ENCODE measurements at regions not wholly inside any gene's neighbourhood (a gene's known extent, or its start where the extent isn't known, plus 50 kb on each side); places are given as distances from the start of the nearest gene placed in this dataset.
"Not testable (repeated sequence)": the region's sequence is repeated elsewhere in the genome, so short reads cannot be mapped to it uniquely, and the experiment has no call there.

DNA sequence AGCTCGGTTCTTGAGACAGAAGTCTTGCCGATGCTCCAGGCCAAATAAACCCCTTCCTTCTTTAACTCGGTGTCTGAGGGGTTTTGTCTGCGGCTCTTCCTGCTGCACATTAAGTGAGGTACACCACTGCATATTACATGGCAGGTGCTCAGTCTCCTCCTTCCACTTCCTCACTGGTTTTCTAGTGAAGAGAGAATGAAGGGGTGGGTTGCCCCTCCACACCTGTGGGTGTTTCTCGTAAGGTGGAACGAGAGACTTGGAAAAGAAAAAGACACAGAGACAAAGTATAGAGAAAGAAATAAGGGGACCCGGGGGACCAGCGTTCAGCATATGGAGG, 138.0 kb downstream of the OR2B2 start:
- peaks cover 13% of the 10 kb centered on the region for H3K4me1 Mint-ChIP-seq
- not testable (repeated sequence) for H3K4me3 Mint-ChIP-seq; H3K36me3 Mint-ChIP-seq; ATAC-seq; H3K27ac Mint-ChIP-seq; DNase-seq (ENCODE audit: low spot score in 2 of 2); H3K9me3 Mint-ChIP-seq

GRCh38 chr6:27773542-27774263, 138.5 kb downstream of the OR2B2 start:
- not testable (repeated sequence) for DNase-seq (ENCODE audit: low spot score in 2 of 2); H3K36me3 Mint-ChIP-seq; H3K9me3 Mint-ChIP-seq; H3K27ac Mint-ChIP-seq; ATAC-seq; H3K4me3 Mint-ChIP-seq
- peaks cover 13% of the 10 kb centered on the region for H3K4me1 Mint-ChIP-seq

GRCh38 chr6:27772261-27773001, 139.8 kb downstream of the OR2B2 start:
- Mint-ChIP-seq H3K9me3 (no peaks in the 10 kb centered on the region), H3K36me3 (peaks cover 3% of the 10 kb centered on the region), H3K4me1 (peaks cover 10% of the 10 kb centered on the region), H3K27ac (no peak overlapping the region), H3K4me3 (peak overlapping the region; percentile 23)
- peak; percentile 82 to 91 for DNase-seq (ENCODE audit: low spot score in 2 of 2)
- ATAC-seq, result peak; percentile 97

GRCh38 chr6:27771235-27771634, 141.0 kb downstream of the OR2B2 start:
- H3K36me3 Mint-ChIP-seq, result no peaks in the 10 kb centered on the region
- no peak for ATAC-seq
- peaks cover 8% of the 10 kb centered on the region for H3K4me1 Mint-ChIP-seq
- no peak overlapping the region for H3K4me3 Mint-ChIP-seq
- H3K9me3 Mint-ChIP-seq, result no peaks in the 10 kb centered on the region
- DNase-seq (ENCODE audit: low spot score in 2 of 2), result no peak
- H3K27ac Mint-ChIP-seq, result no peak overlapping the region

DNA sequence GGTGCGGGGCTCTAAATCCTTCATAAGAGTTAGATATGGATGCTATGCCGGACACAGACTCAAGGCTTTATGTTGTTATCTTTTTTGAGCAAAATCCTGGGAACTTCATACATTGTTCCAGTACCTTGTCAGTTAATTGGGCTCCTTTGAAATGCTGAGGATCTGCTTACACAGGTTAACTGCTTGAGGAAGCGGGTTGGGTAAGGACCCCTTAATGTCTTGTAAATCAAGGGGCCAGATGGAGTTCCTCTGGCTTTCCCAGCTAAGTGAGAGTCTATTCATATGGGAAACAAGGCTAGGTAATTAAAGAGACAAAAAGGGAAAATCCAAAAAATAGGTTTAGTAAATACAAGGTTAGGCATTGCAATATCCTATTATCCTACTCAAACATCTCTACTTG, 141.5 kb downstream of the OR2B2 start:
- ATAC-seq (no peak), DNase-seq (ENCODE audit: low spot score in 2 of 2) (no peak)
- H3K36me3 Mint-ChIP-seq, result no peaks in the 10 kb centered on the region
- H3K4me3 Mint-ChIP-seq, result no peak overlapping the region
- H3K9me3 Mint-ChIP-seq, result no peaks in the 10 kb centered on the region
- H3K27ac Mint-ChIP-seq, result no peak overlapping the region
- peaks cover 8% of the 10 kb centered on the region for H3K4me1 Mint-ChIP-seq

- no peaks in the 10 kb centered on the region for H3K36me3 Mint-ChIP-seq
- DNase-seq (ENCODE audit: low spot score in 2 of 2) (no peak), ATAC-seq (no peak)
- no peak overlapping the region for H3K4me3 Mint-ChIP-seq
- H3K4me1 Mint-ChIP-seq, result peaks cover 8% of the 10 kb centered on the region
- no peaks in the 10 kb centered on the region for H3K9me3 Mint-ChIP-seq
- H3K27ac Mint-ChIP-seq, result no peak overlapping the region
Measured at GRCh38 chr6:27768556-27768955, 143.6 kb downstream of the OR2B2 start.

- Mint-ChIP-seq H3K4me1 (peaks cover 8% of the 10 kb centered on the region), H3K36me3 (no peaks in the 10 kb centered on the region), H3K4me3 (no peak overlapping the region), H3K27ac (no peak overlapping the region), H3K9me3 (no peaks in the 10 kb centered on the region)
- ATAC-seq, result no peak
- DNase-seq (ENCODE audit: low spot score in 2 of 2), result no peak
Measured at GRCh38 chr6:27767851-27768250, 144.3 kb downstream of the OR2B2 start.

- DNase-seq (ENCODE audit: low spot score in 2 of 2) (no peak), ATAC-seq (no peak)
- Mint-ChIP-seq H3K9me3 (no peaks in the 10 kb centered on the region), H3K36me3 (no peaks in the 10 kb centered on the region), H3K27ac (no peak overlapping the region), H3K4me3 (no peak overlapping the region), H3K4me1 (peaks cover 2% of the 10 kb centered on the region)
Measured at GRCh38 chr6:27766405-27766804, 145.8 kb downstream of the OR2B2 start.

GRCh38 chr6:27765028-27765590, 147.1 kb downstream of the OR2B2 start:
- H3K4me3 Mint-ChIP-seq, result no peak overlapping the region

DNA sequence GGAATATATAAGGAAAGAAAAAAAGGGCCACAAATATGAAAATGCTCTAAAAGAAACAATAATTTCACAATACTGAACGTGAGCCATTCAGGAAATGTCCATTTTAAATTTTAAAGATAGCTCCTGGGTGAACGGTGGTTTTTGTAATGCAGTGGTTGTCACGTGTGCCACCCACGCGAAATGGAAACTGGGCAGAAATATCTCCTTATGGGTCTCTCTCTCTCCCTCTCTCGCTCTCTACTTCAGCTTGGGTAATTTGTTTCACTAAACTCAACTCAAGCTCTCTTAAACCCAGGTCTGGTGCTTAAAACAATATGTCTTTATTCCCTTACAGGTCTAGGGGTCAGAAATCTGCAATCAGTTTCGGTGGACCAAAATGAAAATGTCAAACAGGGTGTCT, 150.8 kb downstream of the OR2B2 start:
- no peak for DNase-seq (ENCODE audit: low spot score in 2 of 2)
- H3K27ac Mint-ChIP-seq, result no peak overlapping the region
- peak overlapping the region; percentile 5 for H3K4me3 Mint-ChIP-seq
- no peaks in the 10 kb centered on the region for H3K9me3 Mint-ChIP-seq
- H3K4me1 Mint-ChIP-seq, result peaks cover 18% of the 10 kb centered on the region
- ATAC-seq, result no peak
- H3K36me3 Mint-ChIP-seq, result no peaks in the 10 kb centered on the region

More at GRCh38 chr6:27765028-27765590, 147.1 kb downstream of the OR2B2 start:
- no peak overlapping the region for H3K27ac Mint-ChIP-seq
- no peaks in the 10 kb centered on the region for H3K9me3 Mint-ChIP-seq
- ATAC-seq (no peak), DNase-seq (ENCODE audit: low spot score in 2 of 2) (no peak)
- peaks cover 9% of the 10 kb centered on the region for H3K4me1 Mint-ChIP-seq
- H3K36me3 Mint-ChIP-seq, result no peaks in the 10 kb centered on the region

DNA sequence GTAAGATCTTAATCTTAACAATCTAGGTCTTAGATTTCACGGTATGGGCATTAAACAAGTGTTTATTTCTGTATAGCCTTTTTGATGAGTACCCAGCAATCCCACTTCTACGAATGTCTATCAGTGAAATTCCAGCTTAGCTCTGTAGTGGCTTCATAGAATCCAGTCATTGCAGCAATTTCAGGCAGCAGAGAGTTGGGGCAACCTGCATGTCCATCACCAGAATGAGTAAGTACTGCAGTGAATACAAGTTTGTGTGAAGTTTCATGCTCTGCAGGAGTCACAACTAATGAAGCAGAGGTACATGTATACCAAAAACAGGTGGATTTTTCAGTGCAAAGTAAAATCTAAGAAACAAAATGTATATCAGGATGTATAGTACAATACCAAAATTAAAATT, 151.7 kb downstream of the OR2B2 start:
- H3K4me3 Mint-ChIP-seq, result no peak overlapping the region
- ATAC-seq (peak; percentile 50), DNase-seq (ENCODE audit: low spot score in 2 of 2) (no peak)
- H3K4me1 Mint-ChIP-seq, result peaks cover 18% of the 10 kb centered on the region
- H3K36me3 Mint-ChIP-seq, result no peaks in the 10 kb centered on the region
- H3K9me3 Mint-ChIP-seq, result no peaks in the 10 kb centered on the region
- peak overlapping the region; percentile 37 for H3K27ac Mint-ChIP-seq

DNA sequence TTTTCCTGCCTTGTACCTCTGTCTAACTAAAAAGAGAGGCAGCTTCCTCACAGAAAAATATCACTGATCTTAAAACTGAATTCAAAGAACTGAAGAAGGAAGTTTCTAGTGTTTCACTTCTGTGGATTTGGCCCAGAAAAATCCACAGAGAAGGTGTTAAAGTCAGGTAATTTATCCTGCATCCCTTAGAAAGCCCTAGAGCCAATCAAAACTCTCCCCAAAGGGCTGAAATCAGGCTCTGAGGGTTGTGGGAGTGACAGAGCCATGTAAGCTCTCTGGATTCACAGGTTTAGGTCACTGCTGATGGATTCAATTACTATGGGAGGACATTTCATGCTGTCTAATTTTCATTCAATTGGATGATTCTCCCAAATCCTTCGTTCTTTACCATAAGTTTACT, 152.3 kb downstream of the OR2B2 start:
- no peak for DNase-seq (ENCODE audit: low spot score in 2 of 2)
- Mint-ChIP-seq H3K9me3 (no peaks in the 10 kb centered on the region), H3K4me1 (peaks cover 18% of the 10 kb centered on the region), H3K36me3 (no peaks in the 10 kb centered on the region), H3K27ac (no peak overlapping the region), H3K4me3 (no peak overlapping the region)
- no peak for ATAC-seq

- H3K27ac Mint-ChIP-seq, result no peak overlapping the region
Measured at GRCh38 chr6:27758491-27758890, 153.7 kb downstream of the OR2B2 start.

DNA sequence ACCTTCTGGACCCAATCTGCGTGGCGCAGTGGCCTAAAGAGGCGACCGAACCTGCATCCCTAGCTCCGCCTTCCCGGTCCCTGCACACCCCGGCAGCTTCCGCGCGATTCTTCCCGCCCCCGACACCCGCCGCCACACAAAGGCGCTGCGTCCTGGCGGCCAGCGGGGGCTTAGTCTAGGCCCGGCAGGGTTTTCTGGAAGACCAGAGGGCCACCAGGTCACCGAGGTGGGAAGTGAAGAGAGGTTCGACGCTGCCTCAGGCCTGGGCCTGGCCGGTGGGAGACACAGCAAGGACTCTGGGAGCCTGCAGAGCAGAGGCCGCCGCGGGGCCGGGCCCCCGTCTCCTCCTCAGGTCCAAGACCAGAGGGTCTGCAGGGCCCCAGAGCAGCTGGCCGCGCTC, 154.9 kb downstream of the OR2B2 start:
- peak; percentile 27 for ATAC-seq
- peaks cover 20% of the 10 kb centered on the region for H3K36me3 Mint-ChIP-seq

More at GRCh38 chr6:27758491-27758890, 153.7 kb downstream of the OR2B2 start:
- Mint-ChIP-seq H3K4me1 (peaks cover 26% of the 10 kb centered on the region), H3K4me3 (peak overlapping the region; percentile 78), H3K36me3 (peaks cover 8% of the 10 kb centered on the region), H3K9me3 (no peaks in the 10 kb centered on the region)
- ATAC-seq, result no peak
- DNase-seq (ENCODE audit: low spot score in 2 of 2), result no peak

GRCh38 chr6:27755768-27756167, 156.4 kb downstream of the OR2B2 start:
- H3K27ac Mint-ChIP-seq, result no peak overlapping the region
- peaks cover 32% of the 10 kb centered on the region for H3K4me1 Mint-ChIP-seq
- no peak for ATAC-seq
- no peak for DNase-seq (ENCODE audit: low spot score in 2 of 2)
- no peaks in the 10 kb centered on the region for H3K9me3 Mint-ChIP-seq
- H3K36me3 Mint-ChIP-seq, result peaks cover 23% of the 10 kb centered on the region
- no peak overlapping the region for H3K4me3 Mint-ChIP-seq

More for the DNA sequence above, 154.9 kb downstream of the OR2B2 start:
- Mint-ChIP-seq H3K4me1 (peaks cover 35% of the 10 kb centered on the region), H3K4me3 (peak overlapping the region; percentile 78), H3K27ac (peak overlapping the region; percentile 78), H3K9me3 (no peaks in the 10 kb centered on the region)
- DNase-seq (ENCODE audit: low spot score in 2 of 2), result peak; percentile 38 to 72

DNA sequence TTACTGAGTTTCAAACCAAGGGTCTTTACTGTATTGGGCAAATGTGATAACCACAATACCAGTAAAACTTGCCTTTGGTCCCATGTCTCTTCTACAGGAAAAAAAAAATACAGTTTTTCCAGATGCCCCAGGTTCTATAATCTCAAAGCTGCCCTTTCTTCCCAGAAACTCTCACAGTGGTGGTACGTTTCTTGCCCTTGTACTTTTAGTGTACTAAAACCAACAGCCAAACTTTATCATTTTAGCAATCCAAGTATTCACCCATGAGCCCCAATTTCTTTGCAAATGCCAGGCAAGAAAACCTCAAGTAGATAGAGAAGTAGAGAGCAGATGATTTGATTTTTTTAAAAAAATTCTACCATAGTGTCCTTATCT, 157.8 kb downstream of the OR2B2 start:
- ATAC-seq (no peak), DNase-seq (ENCODE audit: low spot score in 2 of 2) (no peak)
- Mint-ChIP-seq H3K9me3 (no peaks in the 10 kb centered on the region), H3K4me1 (peaks cover 32% of the 10 kb centered on the region), H3K27ac (peak overlapping the region; percentile 99), H3K36me3 (peaks cover 23% of the 10 kb centered on the region), H3K4me3 (peak overlapping the region; percentile 90)
